ENCODE measurements at regions not wholly inside any gene's neighbourhood (a gene's known extent, or its start where the extent isn't known, plus 50 kb on each side); places are given as distances from the start of the nearest gene placed in this dataset.
A peak's percentile ranks its signal among the peaks of the same experiment; 100 is the strongest.
"Not testable (repeated sequence)": the region's sequence is repeated elsewhere in the genome, so short reads cannot be mapped to it uniquely, and the experiment has no call there.

- no peak for DNase-seq
Measured at GRCh38 chr1:189628857-189629256, 848.8 kb downstream of the BRINP3 start.

GRCh38 chr1:189633658-189634057 lies 844.0 kb downstream of the BRINP3 start:
- DNase-seq, result no peak

GRCh38 chr1:189637041-189637440 lies 840.6 kb downstream of the BRINP3 start:
- DNase-seq, result no peak

GRCh38 chr1:189644156-189644555 lies 833.5 kb downstream of the BRINP3 start:
- DNase-seq, result not testable (repeated sequence)

- no peak for DNase-seq
Measured at GRCh38 chr1:189644970-189645369, 832.7 kb downstream of the BRINP3 start.

GRCh38 chr1:189646066-189646465 lies 831.6 kb downstream of the BRINP3 start:
- DNase-seq, result no peak

GRCh38 chr1:189654906-189655305 lies 822.8 kb downstream of the BRINP3 start:
- DNase-seq, result peak; percentile 52

GRCh38 chr1:189656628-189657530 lies 820.8 kb downstream of the BRINP3 start:
- DNase-seq, result no peak

GRCh38 chr1:189657715-189658114 lies 819.9 kb downstream of the BRINP3 start:
- DNase-seq, result peak; percentile 61

- no peak for DNase-seq
Measured at GRCh38 chr1:189658381-189658780, 819.3 kb downstream of the BRINP3 start.

GRCh38 chr1:189659731-189660130 lies 817.9 kb downstream of the BRINP3 start:
- DNase-seq, result peak; percentile 6

- no peak for DNase-seq
Measured at GRCh38 chr1:189662190-189662589, 815.5 kb downstream of the BRINP3 start.

GRCh38 chr1:189669846-189670245 lies 807.8 kb downstream of the BRINP3 start:
- DNase-seq, result peak; percentile 70

- no peak for DNase-seq
Measured at GRCh38 chr1:189673217-189673616, 804.4 kb downstream of the BRINP3 start.

- peak; percentile 62 for DNase-seq
Measured at GRCh38 chr1:189675712-189676244, 801.9 kb downstream of the BRINP3 start.

- DNase-seq, result no peak
Measured at GRCh38 chr1:189678779-189679178, 798.9 kb downstream of the BRINP3 start.

GRCh38 chr1:189681252-189681919 lies 796.3 kb downstream of the BRINP3 start:
- no peak for DNase-seq

- no peak for DNase-seq
Measured at GRCh38 chr1:189682591-189682990, 795.1 kb downstream of the BRINP3 start.

- no peak for DNase-seq
Measured at GRCh38 chr1:189686288-189686687, 791.4 kb downstream of the BRINP3 start.

- DNase-seq, result peak; percentile 5
Measured at GRCh38 chr1:189693140-189693539, 784.5 kb downstream of the BRINP3 start.

GRCh38 chr1:189696297-189696696 lies 781.4 kb downstream of the BRINP3 start:
- DNase-seq, result no peak

GRCh38 chr1:189697113-189697512 lies 780.6 kb downstream of the BRINP3 start:
- no peak for DNase-seq

- DNase-seq, result no peak
Measured at GRCh38 chr1:189701606-189702005, 776.1 kb downstream of the BRINP3 start.

- no peak for DNase-seq
Measured at GRCh38 chr1:189706594-189706993, 771.1 kb downstream of the BRINP3 start.
